Thyroid gland (tissue), 4 donors: ENCODE measurements at regions not wholly inside any gene's neighbourhood (a gene's known extent, or its start where the extent isn't known, plus 50 kb on each side); places are given as distances from the start of the nearest gene placed in this dataset.

Source experiments
- POLR2A ChIP-seq, 2 donors: fragments of 450-650 bp; IDR thresholded peaks; one replicate each; pipeline ENCODE4 v1.6.1; 2017; ENCODE audit warnings: antibody characterized with exemption in 2 of 2, mild to moderate bottlenecking in 2 of 2, moderate library complexity in 1 of 2
- TF ChIP-seq, protein P1 (sequence below), 6 experiments: fragments of 200-600 bp in 3 of 6; fragments of 450-650 bp in 3 of 6; sonication (generic) in 3 of 6; IDR thresholded peaks; one replicate each; pipeline ENCODE4 v1.5.1; 2016 to 2019; ENCODE audit warnings: antibody characterized with exemption in 6 of 6, mild to moderate bottlenecking in 2 of 6, inconsistent platforms in 1 of 6, moderate library complexity in 1 of 6

DNA sequence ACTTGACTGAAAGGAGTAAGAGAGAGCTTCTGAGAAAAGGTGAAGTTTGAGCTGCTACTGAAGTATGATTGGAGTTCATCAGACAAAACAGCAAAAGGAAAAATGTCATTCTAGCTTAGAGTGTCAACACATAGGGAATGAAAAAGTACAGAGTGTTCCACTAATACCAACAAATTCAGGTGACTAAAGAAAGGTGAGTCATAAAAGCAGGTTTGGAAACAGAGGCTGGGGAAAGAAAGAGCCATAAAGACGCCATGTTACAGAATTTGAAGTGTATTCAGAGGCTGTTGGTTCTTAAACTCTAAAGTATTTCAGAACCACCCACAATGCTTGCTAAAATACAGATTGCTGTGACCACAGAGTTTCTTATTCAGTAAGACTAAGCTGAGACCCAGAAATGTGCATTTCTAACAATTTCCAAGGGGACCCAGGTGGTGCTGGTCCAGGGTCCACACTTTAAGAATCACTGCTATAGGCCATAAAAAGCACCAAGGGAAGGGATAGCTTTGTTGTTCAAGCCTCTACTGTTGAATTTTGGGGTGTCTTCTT is 143.1 kb downstream of the ELAPOR2 start:
- TF ChIP-seq, protein P1, sequence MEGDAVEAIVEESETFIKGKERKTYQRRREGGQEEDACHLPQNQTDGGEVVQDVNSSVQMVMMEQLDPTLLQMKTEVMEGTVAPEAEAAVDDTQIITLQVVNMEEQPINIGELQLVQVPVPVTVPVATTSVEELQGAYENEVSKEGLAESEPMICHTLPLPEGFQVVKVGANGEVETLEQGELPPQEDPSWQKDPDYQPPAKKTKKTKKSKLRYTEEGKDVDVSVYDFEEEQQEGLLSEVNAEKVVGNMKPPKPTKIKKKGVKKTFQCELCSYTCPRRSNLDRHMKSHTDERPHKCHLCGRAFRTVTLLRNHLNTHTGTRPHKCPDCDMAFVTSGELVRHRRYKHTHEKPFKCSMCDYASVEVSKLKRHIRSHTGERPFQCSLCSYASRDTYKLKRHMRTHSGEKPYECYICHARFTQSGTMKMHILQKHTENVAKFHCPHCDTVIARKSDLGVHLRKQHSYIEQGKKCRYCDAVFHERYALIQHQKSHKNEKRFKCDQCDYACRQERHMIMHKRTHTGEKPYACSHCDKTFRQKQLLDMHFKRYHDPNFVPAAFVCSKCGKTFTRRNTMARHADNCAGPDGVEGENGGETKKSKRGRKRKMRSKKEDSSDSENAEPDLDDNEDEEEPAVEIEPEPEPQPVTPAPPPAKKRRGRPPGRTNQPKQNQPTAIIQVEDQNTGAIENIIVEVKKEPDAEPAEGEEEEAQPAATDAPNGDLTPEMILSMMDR (IDR thresholded peaks at IDR 0.05): no peak
- TF ChIP-seq POLR2A (IDR thresholded peaks at IDR 0.05): no peak
